ENCODE measurements at regions not wholly inside any gene's neighbourhood (a gene's known extent, or its start where the extent isn't known, plus 50 kb on each side); places are given as distances from the start of the nearest gene placed in this dataset.

- no peak overlapping the region for H3K4me3 ChIP-seq (ENCODE audit: low read depth, low read length)
- H3K9me3 ChIP-seq = no peaks in the 10 kb centered on the region
- no peak for TF ChIP-seq CTCF (IDR thresholded peaks at IDR 0.05; ENCODE audit: low read depth, low read length)
- DNase-seq = no peak
- no peaks in the 10 kb centered on the region for H3K27me3 ChIP-seq
- H3K36me3 ChIP-seq = no peaks in the 10 kb centered on the region
- H3K4me1 ChIP-seq = no peaks in the 10 kb centered on the region
These were observed 210.5 kb upstream of the RPS6KA3 start for GRCh38 chrX:20477219-20477618.

- Histone ChIP-seq H3K27me3 (no peaks in the 10 kb centered on the region), H3K9me3 (no peaks in the 10 kb centered on the region), H3K36me3 (no peaks in the 10 kb centered on the region), H3K4me3 (ENCODE audit: low read depth, low read length) (no peak overlapping the region), H3K4me1 (no peaks in the 10 kb centered on the region)
- no peak for DNase-seq
- TF ChIP-seq CTCF (IDR thresholded peaks at IDR 0.05; ENCODE audit: low read depth, low read length) = no peak
These were observed 206.0 kb upstream of the RPS6KA3 start for GRCh38 chrX:20472620-20473258.

GRCh38 chrX:20472148-20472547, 205.4 kb upstream of the RPS6KA3 start:
- Histone ChIP-seq H3K36me3 (no peaks in the 10 kb centered on the region), H3K4me3 (ENCODE audit: low read depth, low read length) (no peak overlapping the region), H3K27me3 (no peaks in the 10 kb centered on the region), H3K4me1 (no peaks in the 10 kb centered on the region), H3K9me3 (no peaks in the 10 kb centered on the region)
- TF ChIP-seq CTCF (IDR thresholded peaks at IDR 0.05; ENCODE audit: low read depth, low read length) = no peak
- no peak for DNase-seq

- Histone ChIP-seq H3K4me3 (ENCODE audit: low read depth, low read length) (no peak overlapping the region), H3K27me3 (no peaks in the 10 kb centered on the region), H3K36me3 (no peaks in the 10 kb centered on the region), H3K9me3 (no peaks in the 10 kb centered on the region), H3K4me1 (no peaks in the 10 kb centered on the region)
- DNase-seq = no peak
- no peak for TF ChIP-seq CTCF (IDR thresholded peaks at IDR 0.05; ENCODE audit: low read depth, low read length)
These were observed 204.8 kb upstream of the RPS6KA3 start for GRCh38 chrX:20471483-20471882.

- Histone ChIP-seq H3K4me3 (ENCODE audit: low read depth, low read length) (no peak overlapping the region), H3K27me3 (no peaks in the 10 kb centered on the region), H3K4me1 (no peaks in the 10 kb centered on the region), H3K36me3 (no peaks in the 10 kb centered on the region), H3K9me3 (no peaks in the 10 kb centered on the region)
- TF ChIP-seq CTCF (IDR thresholded peaks at IDR 0.05; ENCODE audit: low read depth, low read length) = no peak
- no peak for DNase-seq
These were observed 196.8 kb upstream of the RPS6KA3 start for GRCh38 chrX:20463296-20464075.

GRCh38 chrX:20461576-20461975, 194.9 kb upstream of the RPS6KA3 start:
- Histone ChIP-seq H3K9me3 (no peaks in the 10 kb centered on the region), H3K36me3 (no peaks in the 10 kb centered on the region), H3K4me3 (ENCODE audit: low read depth, low read length) (no peak overlapping the region), H3K27me3 (no peaks in the 10 kb centered on the region), H3K4me1 (no peaks in the 10 kb centered on the region)
- TF ChIP-seq CTCF (IDR thresholded peaks at IDR 0.05; ENCODE audit: low read depth, low read length) = no peak
- no peak for DNase-seq
